ENCODE measurements at regions not wholly inside any gene's neighbourhood (a gene's known extent, or its start where the extent isn't known, plus 50 kb on each side); places are given as distances from the start of the nearest gene placed in this dataset.
"Not testable (repeated sequence)": the region's sequence is repeated elsewhere in the genome, so short reads cannot be mapped to it uniquely, and the experiment has no call there.

DNA sequence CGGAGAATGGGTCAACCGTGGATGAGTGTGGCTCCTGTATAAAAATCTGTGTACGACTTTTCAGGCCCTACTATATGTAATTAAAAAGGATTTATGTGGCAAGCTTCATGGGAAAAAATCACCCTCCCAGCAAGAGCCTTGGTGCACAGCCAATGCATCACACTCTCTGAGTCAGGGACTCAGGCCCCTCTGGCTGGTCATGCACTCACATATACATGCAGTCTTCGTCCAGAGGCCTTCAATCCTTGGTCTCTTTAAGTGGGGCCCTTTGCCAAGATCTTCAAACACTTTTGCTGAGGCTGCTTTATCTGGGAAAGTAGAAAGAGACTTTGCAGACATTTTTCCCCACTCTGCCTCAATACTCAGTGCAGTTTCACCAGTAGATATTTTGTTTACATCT lies 311.4 kb upstream of the FSTL5 start:
- no peak for DNase-seq (ENCODE audit: low read depth in 2 of 2)

GRCh38 chr4:162469977-162470376 lies 306.2 kb upstream of the FSTL5 start:
- DNase-seq (ENCODE audit: low read depth in 2 of 2): no peak

DNA sequence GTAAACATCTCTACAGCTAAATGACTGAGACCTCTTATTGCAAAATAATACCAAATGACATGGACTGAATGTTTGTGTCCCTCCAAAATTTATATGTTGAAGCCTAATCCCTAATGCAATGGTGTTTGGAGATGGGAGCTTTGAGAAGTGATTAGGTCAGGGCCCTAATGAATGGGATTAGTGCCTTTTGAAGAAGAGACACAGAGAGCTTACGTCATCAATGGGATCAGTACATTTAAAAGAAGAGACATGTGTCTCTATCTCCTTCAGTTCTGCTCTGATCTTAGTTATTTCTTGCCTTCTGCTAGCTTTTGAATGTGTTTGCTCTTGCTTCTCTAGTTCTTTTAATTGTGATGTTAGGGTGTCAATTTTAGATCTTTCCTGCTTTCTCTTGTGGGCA lies 301.6 kb upstream of the FSTL5 start:
- DNase-seq (ENCODE audit: low read depth in 2 of 2): not testable (repeated sequence)

DNA sequence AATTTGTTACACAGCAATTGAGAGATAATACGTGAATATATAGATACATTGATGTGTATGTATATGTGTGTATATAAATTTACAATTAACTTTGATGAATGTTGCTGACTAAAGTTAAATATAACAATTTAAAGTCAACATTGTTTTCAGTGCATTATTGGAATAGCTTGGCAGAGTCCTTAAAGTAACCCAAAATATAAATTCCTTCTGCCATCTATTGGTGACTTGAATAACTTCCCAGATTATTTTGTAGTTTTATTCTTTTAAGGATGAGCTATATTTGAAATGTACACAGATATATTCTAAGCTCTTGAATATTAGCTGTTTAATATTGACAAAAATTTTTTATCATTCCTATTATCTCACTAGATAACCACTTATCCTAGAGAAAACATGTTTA lies 298.2 kb upstream of the FSTL5 start:
- DNase-seq (ENCODE audit: low read depth in 2 of 2): no peak

GRCh38 chr4:162458051-162458450 lies 294.3 kb upstream of the FSTL5 start:
- DNase-seq (ENCODE audit: low read depth in 2 of 2): no peak

- DNase-seq (ENCODE audit: low read depth in 2 of 2): no peak
These were observed 293.5 kb upstream of the FSTL5 start for GRCh38 chr4:162457071-162457865.

- DNase-seq (ENCODE audit: low read depth in 2 of 2): no peak
These were observed 292.3 kb upstream of the FSTL5 start for GRCh38 chr4:162456106-162456505.

GRCh38 chr4:162450531-162451035 lies 286.8 kb upstream of the FSTL5 start:
- no peak for DNase-seq (ENCODE audit: low read depth in 2 of 2)

DNA sequence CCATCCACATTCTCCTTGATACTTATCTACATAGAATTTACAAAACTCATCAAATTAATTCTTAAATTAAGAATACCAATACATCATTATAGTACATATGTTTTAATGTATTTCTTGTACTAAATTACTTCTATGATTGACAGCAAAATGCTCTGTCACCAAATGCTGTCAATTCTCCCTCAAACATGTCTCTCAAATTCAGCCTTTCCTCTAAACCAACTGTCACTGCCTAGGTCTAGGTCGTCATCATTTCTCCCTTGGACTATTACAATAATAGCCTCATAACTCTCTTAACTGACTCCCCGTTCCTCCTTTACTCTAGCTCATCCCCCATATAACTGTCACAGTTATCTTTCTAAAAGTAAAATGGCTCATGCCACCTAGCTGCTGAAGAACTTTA lies 279.7 kb upstream of the FSTL5 start:
- no peak for DNase-seq (ENCODE audit: low read depth in 2 of 2)

- no peak for DNase-seq (ENCODE audit: low read depth in 2 of 2)
These were observed 278.3 kb upstream of the FSTL5 start for GRCh38 chr4:162442128-162442527.

DNA sequence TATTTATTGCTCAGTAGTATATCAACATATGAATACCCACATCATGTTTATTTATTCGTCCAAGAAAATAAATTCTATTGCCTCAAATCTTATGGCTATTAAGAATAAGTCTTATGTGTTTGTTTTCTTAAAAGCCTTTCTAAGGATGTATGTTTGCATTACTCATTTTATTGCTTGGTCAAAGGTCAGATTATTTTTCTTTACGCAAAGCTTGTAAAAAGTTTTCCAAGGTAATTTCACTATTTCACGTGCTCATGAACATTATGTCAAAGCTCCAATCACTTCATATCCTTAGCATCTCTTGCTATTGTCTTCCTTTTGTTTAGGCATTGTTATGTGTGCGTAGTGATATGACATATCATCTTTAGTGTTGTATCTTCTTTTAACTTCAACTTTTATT lies 258.5 kb upstream of the FSTL5 start:
- DNase-seq (ENCODE audit: low read depth in 2 of 2): no peak

- DNase-seq (ENCODE audit: low read depth in 2 of 2): no peak
These were observed 247.1 kb upstream of the FSTL5 start for GRCh38 chr4:162410854-162411253.

DNA sequence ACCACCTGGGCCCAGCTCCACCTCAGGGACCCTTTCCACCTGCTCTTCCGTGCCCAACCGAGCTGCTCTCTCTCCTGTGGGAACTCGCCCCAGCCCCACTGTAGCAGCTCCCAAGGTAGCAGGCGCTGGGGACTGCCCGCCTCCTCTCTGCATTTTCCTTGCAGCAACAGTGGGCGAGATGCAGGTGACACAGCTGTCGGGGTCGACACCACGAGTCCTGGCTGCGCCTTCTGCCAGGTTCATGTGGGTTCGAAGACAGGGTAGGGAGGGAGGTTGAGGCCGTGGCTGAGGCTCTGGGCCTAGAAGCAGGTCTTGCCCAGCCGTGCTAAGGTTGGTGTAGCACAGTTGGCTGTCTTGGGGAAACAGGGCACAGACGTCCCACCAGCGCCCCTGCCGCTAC lies 245.2 kb upstream of the FSTL5 start:
- no peak for DNase-seq (ENCODE audit: low read depth in 2 of 2)

DNA sequence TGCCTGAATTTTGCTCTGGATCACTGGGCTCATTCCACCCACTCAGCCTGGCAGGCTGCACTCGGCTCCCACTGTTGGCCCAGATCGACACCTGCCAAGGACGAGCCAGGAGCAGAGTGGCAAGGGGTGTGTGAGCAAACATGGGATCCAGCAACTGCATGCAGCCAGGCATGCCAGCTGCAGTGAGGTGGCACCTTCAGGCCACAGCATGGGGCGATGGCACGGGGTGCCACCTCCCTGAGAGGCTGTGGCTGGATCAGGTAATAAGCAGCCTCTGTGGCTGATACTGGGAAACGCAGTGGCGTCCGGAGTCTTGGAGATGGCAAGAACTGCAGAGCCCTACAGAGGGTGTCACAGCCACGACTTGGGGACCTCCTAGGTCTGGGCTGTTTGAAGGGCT lies 244.5 kb upstream of the FSTL5 start:
- no peak for DNase-seq (ENCODE audit: low read depth in 2 of 2)

GRCh38 chr4:162406637-162407365 lies 243.0 kb upstream of the FSTL5 start:
- no peak for DNase-seq (ENCODE audit: low read depth in 2 of 2)

DNA sequence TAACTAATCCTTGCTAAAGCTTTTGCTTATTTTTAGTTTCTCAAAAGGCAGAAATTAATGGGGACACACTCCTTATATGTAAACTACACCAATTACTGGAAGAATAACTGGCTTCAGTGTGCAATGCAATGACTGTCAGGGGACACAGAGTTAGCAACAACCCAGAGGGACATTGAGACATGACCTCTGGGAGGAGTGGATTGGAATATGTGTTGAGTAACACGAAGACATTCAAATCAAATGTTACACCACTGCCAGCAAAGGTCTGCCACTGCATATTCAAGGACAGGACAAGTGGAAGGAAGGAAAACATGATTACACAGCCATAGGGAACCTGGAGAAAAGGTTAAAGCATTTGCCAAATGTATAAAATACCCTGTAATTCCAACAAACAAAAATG lies 240.1 kb upstream of the FSTL5 start:
- DNase-seq (ENCODE audit: low read depth in 2 of 2): no peak

DNA sequence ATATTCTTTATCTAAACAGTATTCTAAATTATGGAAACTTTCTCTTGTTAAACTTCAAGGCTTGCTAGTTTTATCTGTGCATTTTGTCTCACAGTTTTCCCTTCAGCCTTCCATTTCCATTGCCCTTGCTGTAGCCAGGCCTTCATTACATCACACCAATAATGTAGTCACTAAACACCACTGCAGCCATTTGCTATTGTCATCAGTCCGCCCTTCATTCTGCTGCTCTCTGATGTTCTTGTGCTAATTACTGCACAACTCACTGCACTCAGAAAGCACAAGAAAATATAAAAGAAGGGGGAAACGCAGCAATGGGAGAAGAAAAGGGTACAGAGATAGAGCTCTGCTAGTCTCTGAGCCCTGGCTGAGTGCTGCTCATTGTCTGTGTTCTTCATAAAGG lies 239.6 kb upstream of the FSTL5 start:
- no peak for DNase-seq (ENCODE audit: low read depth in 2 of 2)

DNA sequence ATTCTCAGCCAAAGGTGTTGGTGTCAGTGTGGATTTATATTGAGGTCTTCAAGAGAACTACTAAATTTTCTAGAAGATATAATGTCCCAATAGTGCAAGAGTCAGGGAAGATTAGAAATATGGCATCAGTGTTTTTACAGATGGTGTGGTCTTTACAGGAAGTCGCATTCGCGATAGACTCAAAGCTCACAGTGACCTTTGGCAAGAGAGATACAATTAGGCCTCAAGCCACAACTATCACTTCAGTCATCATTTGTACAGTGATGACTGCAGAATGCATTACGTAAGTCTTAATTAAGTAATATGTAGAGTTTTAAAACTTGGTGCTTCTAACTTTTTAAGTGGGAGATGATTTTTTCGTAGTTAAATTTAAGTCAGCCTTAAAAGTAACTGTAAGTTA lies 237.2 kb upstream of the FSTL5 start:
- no peak for DNase-seq (ENCODE audit: low read depth in 2 of 2)

GRCh38 chr4:162392946-162393345 lies 229.1 kb upstream of the FSTL5 start:
- no peak for DNase-seq (ENCODE audit: low read depth in 2 of 2)

DNA sequence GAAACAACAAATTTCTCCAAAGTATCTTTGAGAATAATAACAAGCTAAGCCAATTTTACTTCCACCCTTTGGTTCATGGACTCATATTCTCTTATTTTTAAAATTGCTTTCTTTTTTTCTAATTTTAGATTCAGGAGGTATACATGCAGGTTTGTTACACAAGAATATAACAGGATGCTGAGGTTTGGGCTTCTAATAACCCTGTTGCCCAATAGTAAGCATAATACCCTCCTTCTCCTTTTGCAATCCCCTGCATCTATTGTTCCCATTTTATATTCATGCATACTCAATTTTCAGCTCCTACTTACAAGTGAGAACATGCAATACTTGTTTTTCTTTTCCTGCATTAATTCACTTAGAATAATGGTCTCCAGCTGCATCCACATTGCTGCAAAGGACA lies 202.3 kb upstream of the FSTL5 start:
- DNase-seq (ENCODE audit: low read depth in 2 of 2): no peak

DNA sequence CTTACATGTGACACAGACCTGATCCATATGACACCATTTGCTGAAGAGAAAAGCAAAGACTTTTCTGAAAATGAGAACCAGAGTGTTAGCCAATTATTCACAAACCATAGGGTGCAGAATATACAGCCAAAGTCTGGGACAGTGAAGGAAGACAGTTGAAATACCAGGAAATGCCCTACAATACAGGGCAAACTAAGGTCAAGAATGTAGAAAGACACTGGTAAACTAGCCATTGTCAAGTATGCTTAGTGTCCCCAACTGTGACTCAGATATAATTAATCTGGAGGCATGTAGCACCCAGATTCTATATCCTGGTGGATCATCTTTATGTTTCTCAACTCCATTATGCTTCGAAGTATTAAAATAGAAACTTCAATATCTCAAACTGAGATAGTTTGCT lies 200.9 kb upstream of the FSTL5 start:
- no peak for DNase-seq (ENCODE audit: low read depth in 2 of 2)

DNA sequence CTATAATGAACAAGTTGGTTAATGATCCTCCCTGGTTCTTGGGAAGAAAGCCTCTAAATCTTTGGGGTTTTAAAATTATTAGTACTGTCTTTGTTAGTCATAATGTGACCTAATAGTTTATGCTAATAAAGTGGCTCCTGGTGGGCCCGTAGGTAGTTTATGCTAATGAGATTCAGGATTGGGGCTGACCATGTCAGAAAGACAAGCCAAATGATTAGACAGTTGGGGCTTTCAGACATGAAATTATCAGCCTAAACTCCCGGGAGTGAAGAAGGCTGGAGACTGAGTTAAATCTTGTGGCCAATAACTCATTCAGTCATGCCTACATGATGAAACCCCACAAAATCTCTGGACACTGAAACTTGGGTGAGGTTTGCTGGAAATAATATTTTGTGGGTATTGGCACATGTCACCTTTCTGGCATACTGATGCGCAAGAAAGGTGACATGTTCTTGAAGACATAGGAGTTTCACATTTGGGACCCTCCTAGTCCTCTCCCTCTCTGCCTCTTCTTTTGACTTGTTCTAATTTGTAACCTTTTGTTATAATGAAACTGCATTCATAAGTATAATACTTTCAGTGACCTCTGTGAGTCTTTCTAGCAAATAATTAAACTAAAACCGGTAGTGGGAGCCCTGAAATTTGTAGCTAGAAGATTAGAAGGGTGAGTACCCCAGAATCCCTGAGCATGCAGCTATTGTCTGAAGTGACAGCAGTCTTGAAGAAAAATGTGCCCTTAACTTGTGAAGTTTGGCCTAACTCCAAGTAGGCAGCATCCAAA lies 196.8 kb upstream of the FSTL5 start:
- DNase-seq (ENCODE audit: low read depth in 2 of 2): no peak

Measured in dermis microvascular lymphatic vessel endothelial cell (primary cell).